Activated CD4-positive, alpha-beta memory T cell treated with anti-CD3 and anti-CD28 coated beads for 36 hours (primary cell): ENCODE measurements at regions not wholly inside any gene's neighbourhood (a gene's known extent, or its start where the extent isn't known, plus 50 kb on each side); places are given as distances from the start of the nearest gene placed in this dataset.
"Not testable (repeated sequence)": the region's sequence is repeated elsewhere in the genome, so short reads cannot be mapped to it uniquely, and the experiment has no call there.

ENCODE experiments used
- CTCF ChIA-PET: fragments of 350-600 bp; sonication (Branson Sonifier 250); formaldehyde crosslinking; loops from one replicate; lab custom pipeline; 2021; ENCODE audit warnings: antibody characterized with exemption, inconsistent platforms; lab: Charles Lee
- POLR2A ChIA-PET: fragments of 350-600 bp; sonication (Branson Sonifier 250); formaldehyde crosslinking; loops from one replicate; lab custom pipeline; 2021; ENCODE audit warnings: antibody characterized with exemption; lab: Charles Lee
- DNase-seq: peaks from one replicate; pipeline ENCODE4 v3.0.0-alpha.2; 2020
- H3K27ac Mint-ChIP-seq: one replicate; pipeline ENCODE4 v1.8.0; 2021; ENCODE audit warnings: mixed read lengths
- H3K27me3 Mint-ChIP-seq: one replicate; pipeline ENCODE4 v1.8.0; 2021; ENCODE audit warnings: mixed read lengths
- H3K36me3 Mint-ChIP-seq: one replicate; pipeline ENCODE4 v1.8.0; 2021; ENCODE audit warnings: mixed read lengths
- H3K4me1 Mint-ChIP-seq: one replicate; pipeline ENCODE4 v1.8.0; 2021; ENCODE audit warnings: low read depth, mixed read lengths
- H3K4me3 Mint-ChIP-seq: one replicate; pipeline ENCODE4 v1.8.0; 2021; ENCODE audit warnings: mild to moderate bottlenecking, mixed read lengths
- H3K9me3 Mint-ChIP-seq: one replicate; pipeline ENCODE4 v1.8.0; 2021; ENCODE audit warnings: mixed read lengths
- intact Hi-C: fragments of 100-400 bp; cut with micrococcal nuclease; formaldehyde crosslinking; loops from one replicate; pipeline ENCODE4 v1.15.1; 2023

DNA sequence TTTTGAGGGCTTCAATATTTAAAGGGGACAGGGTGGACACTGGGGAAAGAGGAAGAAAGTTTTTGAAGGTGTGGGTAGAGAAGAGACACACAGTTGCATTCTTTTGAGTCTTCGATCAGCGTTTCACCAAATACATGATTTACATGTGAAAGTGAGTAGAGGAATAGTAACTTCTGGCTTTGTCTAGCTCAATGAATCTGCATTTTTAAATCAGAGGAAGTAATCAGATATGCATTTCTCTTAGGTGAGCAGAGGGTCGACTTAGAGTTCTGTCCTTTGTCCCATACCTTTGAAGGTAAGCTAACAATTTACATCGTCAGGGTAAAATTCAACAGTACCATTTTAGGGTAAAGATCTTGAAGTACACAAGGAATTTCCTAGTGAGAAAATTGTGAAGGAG, 406.4 kb upstream of the ZNF462 start:
- ChIA-PET POLR2A (no interaction called here), CTCF (no interaction called here)
- no peaks in the 10 kb centered on the region for H3K27me3 Mint-ChIP-seq
- H3K9me3 Mint-ChIP-seq, result peaks cover 26% of the 10 kb centered on the region
- no peaks in the 10 kb centered on the region for H3K4me1 Mint-ChIP-seq
- H3K4me3 Mint-ChIP-seq, result no peak overlapping the region
- no peak overlapping the region for H3K27ac Mint-ChIP-seq
- intact Hi-C loops, result no loop called here
- DNase-seq, result no peak
- H3K36me3 Mint-ChIP-seq, result no peaks in the 10 kb centered on the region

- intact Hi-C loops, result no loop called here
- Mint-ChIP-seq H3K27me3 (no peaks in the 10 kb centered on the region), H3K27ac (no peak overlapping the region), H3K9me3 (peaks cover 21% of the 10 kb centered on the region), H3K4me3 (no peak overlapping the region), H3K36me3 (no peaks in the 10 kb centered on the region), H3K4me1 (no peaks in the 10 kb centered on the region)
- CTCF ChIA-PET, result no interaction called here
- no peak for DNase-seq
- POLR2A ChIA-PET, result no interaction called here
These were observed 395.7 kb upstream of the ZNF462 start for GRCh38 chr9:106467113-106467864.

DNA sequence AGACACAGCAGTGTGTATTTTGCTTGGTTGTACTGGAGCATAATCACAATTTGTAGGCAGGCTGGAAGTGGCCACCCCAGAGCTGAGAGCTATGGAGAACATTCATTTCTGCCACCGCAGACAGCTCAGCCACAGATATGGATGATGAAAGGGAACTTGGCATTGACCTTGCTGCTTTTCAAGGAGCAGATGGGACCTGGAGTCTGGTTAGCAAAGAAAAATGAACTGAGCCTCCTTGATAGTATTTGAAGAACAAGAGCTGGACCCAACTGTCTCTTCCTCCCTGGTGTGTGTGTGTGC, 395.2 kb upstream of the ZNF462 start:
- H3K4me1 Mint-ChIP-seq, result no peaks in the 10 kb centered on the region
- POLR2A ChIA-PET, result no interaction called here
- no peaks in the 10 kb centered on the region for H3K36me3 Mint-ChIP-seq
- no peak for DNase-seq
- no peak overlapping the region for H3K27ac Mint-ChIP-seq
- intact Hi-C loops, result no loop called here
- peaks cover 20% of the 10 kb centered on the region for H3K9me3 Mint-ChIP-seq
- H3K4me3 Mint-ChIP-seq, result no peak overlapping the region
- CTCF ChIA-PET, result no interaction called here
- H3K27me3 Mint-ChIP-seq, result no peaks in the 10 kb centered on the region

GRCh38 chr9:106468431-106468830, 394.5 kb upstream of the ZNF462 start:
- ChIA-PET POLR2A (no interaction called here), CTCF (no interaction called here)
- Mint-ChIP-seq H3K9me3 (peaks cover 20% of the 10 kb centered on the region), H3K4me1 (no peaks in the 10 kb centered on the region), H3K4me3 (no peak overlapping the region), H3K27ac (no peak overlapping the region), H3K27me3 (no peaks in the 10 kb centered on the region), H3K36me3 (no peaks in the 10 kb centered on the region)
- intact Hi-C loops, result no loop called here
- no peak for DNase-seq

GRCh38 chr9:106478312-106478711, 384.7 kb upstream of the ZNF462 start:
- intact Hi-C loops, result no loop called here
- POLR2A ChIA-PET, result no interaction called here
- DNase-seq, result no peak
- CTCF ChIA-PET, result no interaction called here
- no peak overlapping the region for H3K4me3 Mint-ChIP-seq
- no peaks in the 10 kb centered on the region for H3K27me3 Mint-ChIP-seq
- peaks cover 16% of the 10 kb centered on the region for H3K9me3 Mint-ChIP-seq
- H3K27ac Mint-ChIP-seq, result no peak overlapping the region
- no peaks in the 10 kb centered on the region for H3K4me1 Mint-ChIP-seq
- H3K36me3 Mint-ChIP-seq, result no peaks in the 10 kb centered on the region

DNA sequence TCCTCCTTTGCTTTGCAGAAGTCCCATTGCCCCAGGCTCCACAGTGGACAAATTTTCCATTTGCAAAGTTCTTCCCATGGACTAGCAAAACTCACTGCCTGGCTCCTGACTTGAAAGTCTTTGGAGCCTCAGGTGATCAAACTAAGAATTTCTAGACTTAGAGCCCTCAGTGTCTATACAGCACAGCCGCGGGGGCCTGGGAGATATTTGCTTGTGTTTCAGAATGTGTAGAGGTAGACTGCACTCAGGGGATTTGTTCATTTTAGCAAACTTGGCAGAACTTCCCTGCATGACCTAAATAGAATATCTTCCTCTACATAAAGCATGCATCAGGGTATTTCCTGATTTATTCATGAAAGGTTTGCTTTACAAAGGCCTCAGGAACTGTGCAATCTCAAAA, 384.2 kb upstream of the ZNF462 start:
- no peaks in the 10 kb centered on the region for H3K36me3 Mint-ChIP-seq
- DNase-seq, result no peak
- ChIA-PET CTCF (no interaction called here), POLR2A (no interaction called here)
- H3K4me1 Mint-ChIP-seq, result no peaks in the 10 kb centered on the region
- no peak overlapping the region for H3K4me3 Mint-ChIP-seq
- peaks cover 19% of the 10 kb centered on the region for H3K9me3 Mint-ChIP-seq
- H3K27ac Mint-ChIP-seq, result no peak overlapping the region
- intact Hi-C loops, result no loop called here
- H3K27me3 Mint-ChIP-seq, result no peaks in the 10 kb centered on the region

DNA sequence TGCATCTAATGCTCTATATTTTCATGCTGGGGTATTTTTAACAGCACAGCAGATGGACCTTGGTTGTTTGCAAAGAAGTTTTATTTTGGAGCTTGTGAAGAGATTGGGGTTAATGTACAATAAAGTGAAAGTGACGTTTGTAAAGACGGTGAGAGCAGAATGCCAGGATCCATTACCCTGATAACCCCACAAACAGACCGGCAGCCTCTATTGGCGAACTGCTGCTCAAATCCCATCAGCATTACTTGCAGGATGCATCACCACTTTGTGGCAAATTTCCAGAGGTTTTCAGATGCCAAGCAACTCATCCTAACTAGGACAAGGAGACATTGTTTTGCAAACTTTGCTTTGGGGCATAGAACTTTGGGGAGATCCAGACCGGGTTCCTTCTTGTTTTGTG, 383.3 kb upstream of the ZNF462 start:
- POLR2A ChIA-PET, result no interaction called here
- no peak for DNase-seq
- H3K4me3 Mint-ChIP-seq, result no peak overlapping the region
- H3K4me1 Mint-ChIP-seq, result no peaks in the 10 kb centered on the region
- peaks cover 15% of the 10 kb centered on the region for H3K9me3 Mint-ChIP-seq
- no peaks in the 10 kb centered on the region for H3K27me3 Mint-ChIP-seq
- CTCF ChIA-PET, result no interaction called here
- H3K36me3 Mint-ChIP-seq, result no peaks in the 10 kb centered on the region
- intact Hi-C loops, result no loop called here
- H3K27ac Mint-ChIP-seq, result no peak overlapping the region

DNA sequence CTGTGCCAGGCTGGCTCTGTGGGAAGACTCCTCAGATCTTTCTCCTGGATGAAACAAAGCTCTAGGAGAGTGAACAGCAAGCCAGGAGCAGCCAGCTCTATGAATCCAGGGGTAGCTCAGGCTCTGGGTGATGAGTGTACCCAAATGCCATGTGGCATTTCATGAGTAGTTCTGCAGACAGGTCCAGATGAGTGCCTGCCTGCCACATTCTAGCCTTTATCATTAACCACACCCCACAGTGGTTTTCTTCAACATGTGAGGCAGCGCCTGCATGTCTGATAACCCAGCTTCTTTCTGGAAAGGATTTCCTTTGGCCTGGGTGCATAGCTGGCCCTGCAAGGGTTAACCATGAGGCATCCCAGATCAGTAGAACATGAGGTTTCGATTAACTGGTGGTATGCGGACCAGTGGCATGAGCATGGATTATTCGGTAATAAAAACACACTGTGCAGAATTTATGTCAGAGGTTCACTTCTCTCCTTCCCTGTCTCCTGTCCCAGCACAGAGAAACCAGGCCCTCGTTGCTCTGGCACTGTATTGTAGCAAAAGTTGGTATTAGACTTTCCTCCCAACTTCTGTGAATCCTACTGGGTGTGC, 381.9 kb upstream of the ZNF462 start:
- no peaks in the 10 kb centered on the region for H3K36me3 Mint-ChIP-seq
- no peak overlapping the region for H3K27ac Mint-ChIP-seq
- peaks cover 16% of the 10 kb centered on the region for H3K9me3 Mint-ChIP-seq
- no peaks in the 10 kb centered on the region for H3K4me1 Mint-ChIP-seq
- DNase-seq, result no peak
- ChIA-PET CTCF (no interaction called here), POLR2A (no interaction called here)
- no peak overlapping the region for H3K4me3 Mint-ChIP-seq
- intact Hi-C loops, result no loop called here
- no peaks in the 10 kb centered on the region for H3K27me3 Mint-ChIP-seq

GRCh38 chr9:106482733-106483132, 380.2 kb upstream of the ZNF462 start:
- Mint-ChIP-seq H3K4me3 (no peak overlapping the region), H3K9me3 (peaks cover 18% of the 10 kb centered on the region), H3K36me3 (no peaks in the 10 kb centered on the region), H3K4me1 (no peaks in the 10 kb centered on the region), H3K27me3 (no peaks in the 10 kb centered on the region), H3K27ac (no peak overlapping the region)
- CTCF ChIA-PET, result no interaction called here
- no peak for DNase-seq
- POLR2A ChIA-PET, result no interaction called here
- intact Hi-C loops, result no loop called here

DNA sequence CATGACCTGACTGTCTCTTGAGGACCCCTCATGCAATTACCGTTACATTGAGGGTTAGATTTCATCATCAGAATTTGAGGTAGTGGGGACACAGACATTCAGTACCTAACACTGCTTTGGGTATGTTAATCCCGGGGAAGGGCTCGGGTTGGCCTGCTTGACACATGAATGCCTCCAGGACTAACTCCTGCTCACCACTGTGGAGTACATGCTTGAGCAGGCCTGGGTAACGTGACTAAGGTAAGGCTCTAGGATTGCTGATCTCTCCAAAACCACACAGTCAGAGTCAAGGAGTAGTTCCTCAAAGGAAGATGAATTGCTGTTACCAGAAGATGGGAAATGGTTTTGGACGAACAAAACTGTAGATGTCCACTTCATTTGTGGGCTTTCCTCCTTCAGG, 376.3 kb upstream of the ZNF462 start:
- Mint-ChIP-seq H3K36me3 (no peaks in the 10 kb centered on the region), H3K4me1 (no peaks in the 10 kb centered on the region), H3K27ac (no peak overlapping the region), H3K4me3 (no peak overlapping the region), H3K27me3 (no peaks in the 10 kb centered on the region), H3K9me3 (peaks cover 17% of the 10 kb centered on the region)
- POLR2A ChIA-PET, result no interaction called here
- no peak for DNase-seq
- intact Hi-C loops, result no loop called here
- CTCF ChIA-PET, result no interaction called here

- DNase-seq, result no peak
- H3K27me3 Mint-ChIP-seq, result no peaks in the 10 kb centered on the region
- H3K4me3 Mint-ChIP-seq, result no peak overlapping the region
- intact Hi-C loops, result no loop called here
- no peaks in the 10 kb centered on the region for H3K4me1 Mint-ChIP-seq
- ChIA-PET POLR2A (no interaction called here), CTCF (no interaction called here)
- no peak overlapping the region for H3K27ac Mint-ChIP-seq
- H3K36me3 Mint-ChIP-seq, result no peaks in the 10 kb centered on the region
- H3K9me3 Mint-ChIP-seq, result peaks cover 18% of the 10 kb centered on the region
These were observed 375.7 kb upstream of the ZNF462 start for GRCh38 chr9:106487266-106487665.

GRCh38 chr9:106492126-106492525, 370.8 kb upstream of the ZNF462 start:
- H3K9me3 Mint-ChIP-seq, result peaks cover 15% of the 10 kb centered on the region
- intact Hi-C loops, H3K27me3 Mint-ChIP-seq, CTCF ChIA-PET, H3K36me3 Mint-ChIP-seq, DNase-seq, H3K4me3 Mint-ChIP-seq, H3K4me1 Mint-ChIP-seq, H3K27ac Mint-ChIP-seq, POLR2A ChIA-PET: not testable (repeated sequence)

GRCh38 chr9:106500171-106500570, 362.8 kb upstream of the ZNF462 start:
- Mint-ChIP-seq H3K36me3 (no peaks in the 10 kb centered on the region), H3K9me3 (peaks cover 16% of the 10 kb centered on the region), H3K4me3 (no peak overlapping the region), H3K27ac (no peak overlapping the region), H3K27me3 (no peaks in the 10 kb centered on the region), H3K4me1 (no peaks in the 10 kb centered on the region)
- ChIA-PET CTCF (no interaction called here), POLR2A (no interaction called here)
- DNase-seq, result no peak
- intact Hi-C loops, result no loop called here
